H9 (cell line): ENCODE measurements at regions not wholly inside any gene's neighbourhood (a gene's known extent, or its start where the extent isn't known, plus 50 kb on each side); places are given as distances from the start of the nearest gene placed in this dataset.

Source experiments
- DNase-seq: peaks from one replicate; pipeline ENCODE4 v3.0.0-alpha.2; 2017
- H2AFZ ChIP-seq: one replicate; pipeline ENCODE4 v1.6.1; 2013; ENCODE audit warnings: mild to moderate bottlenecking, low read length, control low read depth, moderate library complexity
- H2AK5ac ChIP-seq: 2 replicates; pipeline ENCODE4 v1.6.1; 2013; ENCODE audit warnings: low read length, control low read depth, mixed read lengths; ENCODE audit not compliant: insufficient read length
- H2BK120ac ChIP-seq: one replicate; pipeline ENCODE4 v1.6.1; 2013; ENCODE audit warnings: low read depth, mild to moderate bottlenecking, low read length, control low read depth, inconsistent platforms; ENCODE audit not compliant: poor library complexity, severe bottlenecking
- H2BK12ac ChIP-seq: 2 replicates; pipeline ENCODE4 v1.6.1; 2013; ENCODE audit warnings: low read length, control low read depth, mixed read lengths, low read depth; ENCODE audit not compliant: insufficient read length
- H2BK15ac ChIP-seq: 2 replicates; pipeline ENCODE4 v1.6.1; 2013; ENCODE audit warnings: low read depth, low read length, control low read depth
- H2BK20ac ChIP-seq: one replicate; pipeline ENCODE4 v1.6.1; 2013; ENCODE audit warnings: low read depth, mild to moderate bottlenecking, low read length, control low read depth, inconsistent platforms; ENCODE audit not compliant: poor library complexity, severe bottlenecking
- H2BK5ac ChIP-seq: 2 replicates; pipeline ENCODE4 v1.6.1; 2013; ENCODE audit warnings: low read length, control low read depth, mixed read lengths; ENCODE audit not compliant: insufficient read length
- H3K14ac ChIP-seq: 2 replicates; pipeline ENCODE4 v1.6.1; 2013; ENCODE audit warnings: low read length, control low read depth; ENCODE audit not compliant: insufficient read depth
- H3K18ac ChIP-seq: 2 replicates; pipeline ENCODE4 v1.6.1; 2013; ENCODE audit warnings: low read depth, mild to moderate bottlenecking, mixed read lengths, low read length, control low read depth; ENCODE audit not compliant: insufficient read length
- H3K23ac ChIP-seq: 2 replicates; pipeline ENCODE4 v1.6.1; 2013; ENCODE audit warnings: low read length, control low read depth, mixed read lengths, low read depth; ENCODE audit not compliant: insufficient read length
- H3K23me2 ChIP-seq: 2 replicates; pipeline ENCODE4 v1.6.1; 2013; ENCODE audit warnings: low read depth, mild to moderate bottlenecking, mixed read lengths, low read length, control low read depth; ENCODE audit not compliant: insufficient read length, poor library complexity, severe bottlenecking
- H3K27ac ChIP-seq: 2 replicates; pipeline ENCODE4 v1.5.1; 2013; ENCODE audit warnings: low read length, control low read depth, mixed read lengths, low read depth; ENCODE audit not compliant: insufficient read length
- H3K27me3 ChIP-seq: 2 replicates; pipeline ENCODE4 v1.6.1; 2013; ENCODE audit warnings: low read length, control low read depth, inconsistent platforms; ENCODE audit not compliant: insufficient read depth
- H3K4ac ChIP-seq: 2 replicates; pipeline ENCODE4 v1.6.1; 2013; ENCODE audit warnings: low read depth, mild to moderate bottlenecking, control low read depth, inconsistent platforms, low read length, moderate library complexity
- H3K4me1 ChIP-seq: 2 replicates; pipeline ENCODE4 v1.6.1; 2013; ENCODE audit warnings: low read length, control low read depth, inconsistent platforms; ENCODE audit not compliant: insufficient read depth
- H3K4me2 ChIP-seq: 2 replicates; pipeline ENCODE4 v1.6.1; 2013; ENCODE audit warnings: low read length, control low read depth, mixed read lengths; ENCODE audit not compliant: insufficient read length, insufficient read depth
- H3K56ac ChIP-seq: 2 replicates; pipeline ENCODE4 v1.6.1; 2013; ENCODE audit warnings: low read depth, mild to moderate bottlenecking, mixed read lengths, low read length, control low read depth; ENCODE audit not compliant: insufficient read length
- H3K79me1 ChIP-seq: 2 replicates; pipeline ENCODE4 v1.6.1; 2013; ENCODE audit warnings: low read depth, mild to moderate bottlenecking, moderate library complexity, low read length, control low read depth, inconsistent platforms; ENCODE audit not compliant: insufficient read depth, poor library complexity, severe bottlenecking
- H3K79me2 ChIP-seq: 2 replicates; pipeline ENCODE4 v1.6.1; 2013; ENCODE audit warnings: low read length, control low read depth, inconsistent platforms; ENCODE audit not compliant: insufficient read depth
- H3K9ac ChIP-seq: 2 replicates; pipeline ENCODE4 v1.6.1; 2013; ENCODE audit warnings: low read length, control low read depth, mixed read lengths; ENCODE audit not compliant: insufficient read length; ENCODE audit errors: extremely low read depth
- H3K9me3 ChIP-seq: one replicate; pipeline ENCODE4 v1.6.1; 2013; ENCODE audit warnings: low read depth, low read length, inconsistent platforms; ENCODE audit not compliant: control insufficient read depth
- H3T11ph ChIP-seq: one replicate; pipeline ENCODE4 v1.6.1; 2013; ENCODE audit warnings: mild to moderate bottlenecking, low read length, control low read depth, inconsistent platforms
- H4K20me1 ChIP-seq: one replicate; pipeline ENCODE4 v1.6.1; 2013; ENCODE audit not compliant: control insufficient read depth, insufficient read length, insufficient read depth
- H4K5ac ChIP-seq: 2 replicates; pipeline ENCODE4 v1.6.1; 2013; ENCODE audit warnings: low read depth, mild to moderate bottlenecking, mixed read lengths, low read length, control low read depth; ENCODE audit not compliant: insufficient read length
- H4K8ac ChIP-seq: replicated peaks from 2 replicates; pipeline ENCODE4 v1.6.1; 2013; ENCODE audit warnings: low read length, control low read depth, mixed read lengths, low read depth; ENCODE audit not compliant: insufficient read length
- H4K91ac ChIP-seq: 2 replicates; pipeline ENCODE4 v1.6.1; 2013; ENCODE audit warnings: low read depth, mild to moderate bottlenecking, moderate library complexity, mixed read lengths, low read length, control low read depth; ENCODE audit not compliant: insufficient read length
- H3K27ac Mint-ChIP-seq, 3 experiments: 2 replicates in 2 of 3; 3 replicates in 1 of 3; pipeline ENCODE4 v1.8.0; 2020 to 2021; ENCODE audit warnings: mixed read lengths in 3 of 3, mild to moderate bottlenecking in 1 of 3, moderate library complexity in 1 of 3
- H3K27me3 Mint-ChIP-seq: 2 replicates; pipeline ENCODE4 v1.8.0; 2021; ENCODE audit warnings: low read depth, mild to moderate bottlenecking, moderate library complexity, mixed read lengths
- H3K36me3 Mint-ChIP-seq, 3 experiments: 2 replicates in 2 of 3; 3 replicates in 1 of 3; pipeline ENCODE4 v1.8.0; 2020 to 2021; ENCODE audit warnings: low read depth in 3 of 3, mixed read lengths in 3 of 3; ENCODE audit not compliant: insufficient read depth in 1 of 3
- H3K4me1 Mint-ChIP-seq, 2 experiments: 2 replicates each; pipeline ENCODE4 v1.8.0; 2020; ENCODE audit warnings: mixed read lengths in 2 of 2
- H3K4me3 Mint-ChIP-seq, 2 experiments: 2 replicates in 1 of 2; 3 replicates in 1 of 2; pipeline ENCODE4 v1.8.0; 2020 to 2021; ENCODE audit warnings: mild to moderate bottlenecking in 2 of 2, mixed read lengths in 2 of 2, moderate library complexity in 1 of 2
- H3K9me3 Mint-ChIP-seq, 2 experiments: 2 replicates in 1 of 2; 3 replicates in 1 of 2; pipeline ENCODE4 v1.8.0; 2020; ENCODE audit warnings: mild to moderate bottlenecking in 2 of 2, mixed read lengths in 2 of 2, moderate library complexity in 1 of 2
- WGBS: extraction: QIAGEN DNeasy Blood & Tissue Kit; methylation state at CpG from one replicate; pipeline ENCODE4 v1.1.7; 2013; ENCODE audit warnings: missing lambda C conversion rate, low lambda C conversion rate, mixed read lengths; ENCODE audit not compliant: insufficient read length; ENCODE audit errors: extremely low coverage; 5-methylcytosine and 5-hydroxymethylcytosine counted together
- TF ChIP-seq, protein P1 (sequence below): fragments of 200-600 bp; sonication (generic); conservative IDR thresholded peaks from 3 replicates; pipeline ENCODE4 v1.8.0; 2021; ENCODE audit warnings: antibody characterized with exemption, mild to moderate bottlenecking

DNA sequence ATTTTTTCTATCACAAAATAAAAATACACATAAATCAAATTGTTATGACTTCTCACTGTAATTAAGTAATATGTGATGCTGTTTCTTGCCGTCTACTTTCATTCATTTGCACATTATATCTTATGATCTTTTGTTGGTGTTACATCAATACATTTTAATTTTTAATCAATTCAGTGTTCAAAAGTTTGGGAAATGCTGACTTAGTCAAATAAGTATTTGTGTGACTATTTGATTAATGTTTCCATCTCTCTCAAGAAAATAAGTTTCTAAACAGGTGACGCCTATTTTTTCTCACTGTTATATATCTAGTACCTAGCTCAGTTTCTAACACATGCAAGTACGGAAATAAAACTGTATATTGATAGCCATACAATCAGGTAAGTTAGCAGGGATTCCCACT, 329.5 kb upstream of the KIRREL3 start:
- no peaks in the 10 kb centered on the region for H3K79me2 ChIP-seq
- H3T11ph ChIP-seq = no peak overlapping the region
- no peak overlapping the region for H4K8ac ChIP-seq
- H3K4me1 ChIP-seq = no peaks in the 10 kb centered on the region
- no peak overlapping the region for H3K27ac ChIP-seq
- no peak overlapping the region for H2BK120ac ChIP-seq
- no peaks in the 10 kb centered on the region for H3K79me1 ChIP-seq
- Mint-ChIP-seq H3K27ac (no peak overlapping the region), H3K4me3 (no peak overlapping the region), H3K4me1 (no peaks in the 10 kb centered on the region), H3K36me3 (peaks cover 3 to 6% (median 5%) of the 10 kb centered on the region in 3 experiments; a peak in 5 of 7 replicates), H3K27me3 (no peaks in the 10 kb centered on the region), H3K9me3 (peaks cover 4 to 6% of the 10 kb centered on the region in 2 experiments)
- H2BK20ac ChIP-seq = no peak overlapping the region
- no peak overlapping the region for H4K91ac ChIP-seq
- DNase-seq = no peak
- TF ChIP-seq, protein P1, sequence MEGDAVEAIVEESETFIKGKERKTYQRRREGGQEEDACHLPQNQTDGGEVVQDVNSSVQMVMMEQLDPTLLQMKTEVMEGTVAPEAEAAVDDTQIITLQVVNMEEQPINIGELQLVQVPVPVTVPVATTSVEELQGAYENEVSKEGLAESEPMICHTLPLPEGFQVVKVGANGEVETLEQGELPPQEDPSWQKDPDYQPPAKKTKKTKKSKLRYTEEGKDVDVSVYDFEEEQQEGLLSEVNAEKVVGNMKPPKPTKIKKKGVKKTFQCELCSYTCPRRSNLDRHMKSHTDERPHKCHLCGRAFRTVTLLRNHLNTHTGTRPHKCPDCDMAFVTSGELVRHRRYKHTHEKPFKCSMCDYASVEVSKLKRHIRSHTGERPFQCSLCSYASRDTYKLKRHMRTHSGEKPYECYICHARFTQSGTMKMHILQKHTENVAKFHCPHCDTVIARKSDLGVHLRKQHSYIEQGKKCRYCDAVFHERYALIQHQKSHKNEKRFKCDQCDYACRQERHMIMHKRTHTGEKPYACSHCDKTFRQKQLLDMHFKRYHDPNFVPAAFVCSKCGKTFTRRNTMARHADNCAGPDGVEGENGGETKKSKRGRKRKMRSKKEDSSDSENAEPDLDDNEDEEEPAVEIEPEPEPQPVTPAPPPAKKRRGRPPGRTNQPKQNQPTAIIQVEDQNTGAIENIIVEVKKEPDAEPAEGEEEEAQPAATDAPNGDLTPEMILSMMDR = no peak
- no peak overlapping the region for H3K56ac ChIP-seq
- H3K18ac ChIP-seq = no peak overlapping the region
- H4K5ac ChIP-seq = no peak overlapping the region
- no peak overlapping the region for H3K4ac ChIP-seq
- no peak overlapping the region for H3K14ac ChIP-seq
- H2BK12ac ChIP-seq = no peak overlapping the region
- H3K9me3 ChIP-seq = no peaks in the 10 kb centered on the region
- H2AFZ ChIP-seq = no peak overlapping the region
- no peaks in the 10 kb centered on the region for H3K27me3 ChIP-seq
- no peak overlapping the region for H3K23ac ChIP-seq
- no peak overlapping the region for H3K9ac ChIP-seq
- no peak overlapping the region for H2BK15ac ChIP-seq
- no peaks in the 10 kb centered on the region for H3K23me2 ChIP-seq
- no peak overlapping the region for H3K4me2 ChIP-seq
- no peak overlapping the region for H2BK5ac ChIP-seq
- no peak overlapping the region for H2AK5ac ChIP-seq
- no CpG with 5 or more reads among the region's 3 CpGs for WGBS
- H4K20me1 ChIP-seq = no peaks in the 10 kb centered on the region
